GM10266 (cell line): ENCODE measurements at regions not wholly inside any gene's neighbourhood (a gene's known extent, or its start where the extent isn't known, plus 50 kb on each side); places are given as distances from the start of the nearest gene placed in this dataset.
"Not testable (repeated sequence)": the region's sequence is repeated elsewhere in the genome, so short reads cannot be mapped to it uniquely, and the experiment has no call there.

Source experiments
- DNase-seq: peaks from one replicate; pipeline ENCODE4 v3.0.0; 2012; ENCODE audit errors: extremely low spot score
- TF ChIP-seq, protein P1 (sequence below): IDR thresholded peaks from 2 replicates; pipeline ENCODE4 v1.5.1; 2012; ENCODE audit warnings: mild to moderate bottlenecking, low read depth; ENCODE audit not compliant: control insufficient read depth, insufficient read depth; ENCODE audit errors: missing control alignments

DNA sequence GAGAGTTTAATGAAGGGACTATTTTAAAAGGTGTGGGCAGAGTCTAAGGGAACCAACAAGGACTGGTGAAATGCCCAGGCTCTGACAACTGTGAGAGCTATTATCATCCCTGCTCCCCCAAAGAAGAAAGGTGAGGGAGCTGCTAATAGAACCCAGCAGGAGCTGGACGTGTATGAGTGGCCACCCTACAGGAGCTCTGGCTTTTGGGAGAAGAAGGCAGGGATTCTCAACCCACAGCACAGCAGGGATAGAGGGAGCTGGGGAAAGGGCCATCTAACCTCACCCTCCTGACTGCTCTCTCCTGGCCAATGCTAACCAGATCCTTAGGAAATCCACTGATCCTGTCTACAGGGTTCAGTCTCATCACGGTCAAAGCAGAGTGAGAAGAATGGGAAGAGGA, 57.1 kb downstream of the GRIN2B start:
- TF ChIP-seq, protein P1, sequence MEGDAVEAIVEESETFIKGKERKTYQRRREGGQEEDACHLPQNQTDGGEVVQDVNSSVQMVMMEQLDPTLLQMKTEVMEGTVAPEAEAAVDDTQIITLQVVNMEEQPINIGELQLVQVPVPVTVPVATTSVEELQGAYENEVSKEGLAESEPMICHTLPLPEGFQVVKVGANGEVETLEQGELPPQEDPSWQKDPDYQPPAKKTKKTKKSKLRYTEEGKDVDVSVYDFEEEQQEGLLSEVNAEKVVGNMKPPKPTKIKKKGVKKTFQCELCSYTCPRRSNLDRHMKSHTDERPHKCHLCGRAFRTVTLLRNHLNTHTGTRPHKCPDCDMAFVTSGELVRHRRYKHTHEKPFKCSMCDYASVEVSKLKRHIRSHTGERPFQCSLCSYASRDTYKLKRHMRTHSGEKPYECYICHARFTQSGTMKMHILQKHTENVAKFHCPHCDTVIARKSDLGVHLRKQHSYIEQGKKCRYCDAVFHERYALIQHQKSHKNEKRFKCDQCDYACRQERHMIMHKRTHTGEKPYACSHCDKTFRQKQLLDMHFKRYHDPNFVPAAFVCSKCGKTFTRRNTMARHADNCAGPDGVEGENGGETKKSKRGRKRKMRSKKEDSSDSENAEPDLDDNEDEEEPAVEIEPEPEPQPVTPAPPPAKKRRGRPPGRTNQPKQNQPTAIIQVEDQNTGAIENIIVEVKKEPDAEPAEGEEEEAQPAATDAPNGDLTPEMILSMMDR = no peak
- no peak for DNase-seq

DNA sequence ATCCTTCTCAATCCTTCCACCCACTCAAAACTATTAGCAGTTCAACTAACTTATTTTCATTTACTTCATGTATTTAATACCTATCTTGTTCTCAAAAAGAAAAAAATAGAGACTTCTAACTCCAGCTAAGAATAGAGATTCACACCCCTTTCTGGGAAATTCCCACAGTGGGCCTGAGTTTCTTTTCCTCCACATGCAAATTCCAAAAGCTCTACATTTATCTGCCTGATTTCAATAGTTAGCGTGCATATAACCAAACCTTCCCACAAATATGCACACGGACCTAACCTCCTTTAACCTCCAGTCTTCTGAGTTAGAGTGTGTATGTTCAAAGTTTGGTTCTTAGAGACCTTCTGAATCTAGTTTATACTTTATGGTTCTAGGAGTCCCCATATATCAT, 62.5 kb downstream of the GRIN2B start:
- TF ChIP-seq, protein P1 = no peak
- DNase-seq = no peak

DNA sequence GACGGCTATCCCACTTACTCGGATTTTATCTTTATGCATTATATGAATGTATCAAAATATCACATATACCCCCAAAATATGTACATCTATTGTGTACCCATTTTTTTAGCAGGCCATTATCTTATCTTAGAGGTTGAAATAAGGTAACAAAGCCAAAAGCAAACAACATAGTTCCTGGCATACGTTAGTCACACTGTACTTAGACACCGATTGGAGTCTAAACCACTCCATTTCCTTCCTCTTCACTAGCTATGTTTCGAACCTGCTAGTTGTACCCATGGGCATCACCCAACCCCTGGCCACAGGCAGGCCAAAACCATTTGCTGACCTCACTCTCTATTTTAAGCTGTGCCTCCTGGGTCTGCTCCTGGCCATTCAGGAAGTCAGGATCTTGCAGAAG, 66.3 kb downstream of the GRIN2B start:
- TF ChIP-seq, protein P1 = no peak
- DNase-seq = no peak

DNA sequence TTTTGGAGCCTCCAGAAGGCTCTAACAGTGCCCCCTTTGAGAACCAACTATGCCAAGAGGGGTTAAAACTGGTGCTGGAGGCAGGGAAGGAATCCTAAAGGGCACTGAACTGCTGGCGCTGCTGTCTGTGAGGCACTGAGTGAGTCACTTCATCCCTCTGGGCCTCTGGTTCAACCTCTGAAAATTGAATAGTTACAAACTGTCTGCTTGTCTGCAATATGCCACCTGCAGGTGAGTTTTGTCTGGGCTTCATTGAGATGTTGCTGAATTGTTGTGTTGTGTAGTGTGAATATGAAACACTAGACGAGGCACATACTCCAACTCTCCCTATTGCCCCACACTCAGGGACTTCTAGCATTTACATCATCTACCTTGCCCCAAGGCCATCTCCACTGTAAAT, 68.0 kb downstream of the GRIN2B start:
- DNase-seq = no peak
- TF ChIP-seq, protein P1 = no peak

DNA sequence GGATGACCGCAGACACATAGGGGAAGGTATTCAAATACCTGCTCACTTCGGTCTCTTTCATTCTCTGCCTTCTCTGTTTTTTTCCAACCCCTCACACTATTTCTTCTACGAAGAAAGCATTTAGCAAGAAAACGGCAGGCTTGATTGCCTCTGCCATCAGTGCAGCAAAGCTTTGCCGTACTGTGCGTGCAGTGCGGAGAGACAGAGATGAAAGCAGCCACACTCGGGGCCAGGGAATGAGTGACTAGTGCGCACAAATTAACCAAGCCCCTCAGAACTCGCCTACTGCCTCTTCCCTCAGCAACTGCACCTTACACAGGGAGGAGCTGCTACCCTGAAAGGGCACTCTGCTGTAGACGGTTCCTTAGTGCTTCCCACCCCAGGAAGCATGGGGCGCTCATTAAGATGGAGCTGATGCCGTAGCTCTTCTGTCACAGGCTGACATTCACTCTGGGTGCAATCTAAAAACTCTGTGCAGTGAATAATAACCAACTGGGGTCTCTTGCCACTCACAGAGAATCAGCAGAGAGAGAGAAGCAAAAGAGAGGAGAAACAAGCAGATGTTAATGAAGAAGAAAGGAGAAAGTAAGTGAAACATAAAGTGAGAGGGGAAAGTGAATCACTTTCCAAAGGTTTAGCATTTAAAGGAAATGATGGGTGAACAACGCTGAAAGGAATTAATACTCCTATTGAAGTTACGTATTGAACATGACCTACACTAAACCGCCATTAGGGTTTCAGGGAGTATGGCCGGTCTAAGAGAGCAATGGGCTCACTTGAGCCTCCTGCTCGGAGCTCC, 69.4 kb downstream of the GRIN2B start:
- TF ChIP-seq, protein P1 = no peak
- DNase-seq = no peak

DNA sequence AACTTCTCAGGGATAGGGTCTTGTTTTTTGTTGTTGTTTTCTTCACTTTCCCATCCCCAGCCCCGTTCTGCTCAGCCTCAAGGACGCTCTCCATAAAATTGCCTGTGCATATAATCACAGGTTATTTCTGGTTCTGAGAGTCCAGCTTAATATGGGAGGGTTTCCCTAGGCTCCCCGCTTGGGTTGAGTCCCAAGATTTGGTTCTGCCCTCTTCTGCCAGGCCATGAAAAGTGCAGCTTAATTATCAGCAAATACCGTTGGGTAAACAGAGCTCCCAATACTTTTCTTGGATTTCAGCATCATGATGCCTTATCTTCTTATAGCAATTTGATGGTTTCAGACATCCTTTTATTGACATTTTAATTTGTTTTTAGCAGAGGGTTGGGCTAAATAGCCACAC, 75.6 kb downstream of the GRIN2B start:
- no peak for DNase-seq
- TF ChIP-seq, protein P1 = no peak

DNA sequence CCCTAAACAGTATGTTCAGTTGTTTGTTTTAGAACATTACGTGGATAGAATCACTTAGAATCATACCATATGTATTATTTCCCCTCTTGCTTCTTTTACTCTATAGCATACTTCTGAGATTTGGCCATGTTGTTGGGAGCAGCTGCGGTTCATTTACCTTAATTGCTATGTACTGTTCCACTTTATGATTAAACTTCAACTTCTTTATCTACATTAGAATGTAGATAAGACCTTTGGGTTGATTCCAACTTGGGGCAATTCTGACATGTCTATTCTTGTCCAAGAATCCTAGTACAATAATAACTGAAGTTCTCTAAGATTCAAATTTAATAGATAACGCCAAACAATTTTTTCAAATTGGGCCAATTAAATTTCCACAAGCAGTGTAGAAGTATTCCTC, 80.7 kb downstream of the GRIN2B start:
- no peak for DNase-seq
- TF ChIP-seq, protein P1 = no peak

DNA sequence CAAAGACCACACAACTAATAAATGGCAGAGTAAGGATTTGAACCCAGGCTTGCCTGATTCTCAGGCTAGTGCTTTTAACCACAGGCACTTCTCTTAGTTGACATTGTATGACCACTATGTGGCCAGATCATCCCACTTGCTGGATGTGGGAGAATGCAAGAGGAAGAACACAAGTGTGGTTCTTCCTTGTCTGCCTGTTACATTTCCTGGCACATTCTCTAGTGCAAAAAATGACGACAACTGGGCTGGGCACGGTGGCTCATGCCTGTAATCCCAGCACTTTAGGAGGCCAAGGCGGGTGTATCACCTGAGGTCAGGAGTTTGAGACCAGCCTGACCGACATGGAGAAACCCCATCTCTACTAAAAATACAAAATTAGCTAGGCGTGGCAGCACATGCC, 83.0 kb downstream of the GRIN2B start:
- not testable (repeated sequence) for DNase-seq
